SK-N-SH (cell line): ENCODE measurements at regions not wholly inside any gene's neighbourhood (a gene's known extent, or its start where the extent isn't known, plus 50 kb on each side); places are given as distances from the start of the nearest gene placed in this dataset.

Experiments
- CTCF ChIP-seq: fragments of 200-600 bp; sonication (generic); IDR thresholded peaks from 2 replicates; pipeline ENCODE4 v1.6.1; 2017; ENCODE audit warnings: antibody characterized with exemption, mild to moderate bottlenecking, moderate library complexity
- EP300 ChIP-seq, 2 experiments: IDR thresholded peaks; 2 replicates each; pipeline versions ENCODE4 v1.4.0 to v1.6.1; 2012; ENCODE audit warnings: borderline replicate concordance in 1 of 2, low read depth in 1 of 2, low read length in 1 of 2
- GATA2 ChIP-seq: sonication (generic); formaldehyde crosslinking; IDR thresholded peaks from 2 replicates; pipeline ENCODE4 v1.5.0; 2020; ENCODE audit warnings: mild to moderate bottlenecking, missing genetic modification reagents
- JUND ChIP-seq: IDR thresholded peaks from 2 replicates; pipeline ENCODE4 v1.4.0; 2012
- NFIC ChIP-seq: IDR thresholded peaks from 2 replicates; pipeline ENCODE4 v1.4.0; 2012; ENCODE audit warnings: borderline replicate concordance
- POLR2AphosphoS5 ChIP-seq: IDR thresholded peaks from 2 replicates; pipeline ENCODE4 v1.6.1; 2012; ENCODE audit warnings: low read depth, low read length
- RAD21 ChIP-seq: IDR thresholded peaks from 2 replicates; pipeline ENCODE4 v1.6.1; 2012; ENCODE audit warnings: mild to moderate bottlenecking, low read length
- SMC3 ChIP-seq: IDR thresholded peaks from 2 replicates; pipeline ENCODE4 v1.6.1; 2012; ENCODE audit warnings: low read depth, low read length, improper control_type of control experiment
- TAF1 ChIP-seq: IDR thresholded peaks from 2 replicates; pipeline ENCODE4 v1.6.1; 2012; ENCODE audit warnings: low read depth, mild to moderate bottlenecking, low read length, moderate library complexity, borderline replicate concordance
- TCF12 ChIP-seq: IDR thresholded peaks from 2 replicates; pipeline ENCODE4 v1.4.0; 2012
- YY1 ChIP-seq: IDR thresholded peaks from 2 replicates; pipeline ENCODE4 v1.4.0; 2012; ENCODE audit warnings: low read depth, mild to moderate bottlenecking
- TF ChIP-seq, protein P1 (sequence below): IDR thresholded peaks from 2 replicates; pipeline ENCODE4 v1.4.0; 2012; ENCODE audit warnings: low read depth
- TF ChIP-seq, protein P2 (sequence below): IDR thresholded peaks from 2 replicates; pipeline ENCODE4; 2012

- TF ChIP-seq EP300 (IDR thresholded peaks at IDR 0.05; ENCODE audit: borderline replicate concordance in 1 of 2, low read depth in 1 of 2, low read length in 1 of 2) (no peak), GATA2 (CRISPR knock-in tag) (no peak), CTCF (no peak), POLR2AphosphoS5 (no peak), TAF1 (no peak), TCF12 (no peak), RAD21 (no peak), YY1 (no peak), SMC3 (no peak), JUND (no peak), NFIC (no peak)
- TF ChIP-seq, protein P1, sequence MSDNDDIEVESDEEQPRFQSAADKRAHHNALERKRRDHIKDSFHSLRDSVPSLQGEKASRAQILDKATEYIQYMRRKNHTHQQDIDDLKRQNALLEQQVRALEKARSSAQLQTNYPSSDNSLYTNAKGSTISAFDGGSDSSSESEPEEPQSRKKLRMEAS: no peak
- TF ChIP-seq, protein P2, sequence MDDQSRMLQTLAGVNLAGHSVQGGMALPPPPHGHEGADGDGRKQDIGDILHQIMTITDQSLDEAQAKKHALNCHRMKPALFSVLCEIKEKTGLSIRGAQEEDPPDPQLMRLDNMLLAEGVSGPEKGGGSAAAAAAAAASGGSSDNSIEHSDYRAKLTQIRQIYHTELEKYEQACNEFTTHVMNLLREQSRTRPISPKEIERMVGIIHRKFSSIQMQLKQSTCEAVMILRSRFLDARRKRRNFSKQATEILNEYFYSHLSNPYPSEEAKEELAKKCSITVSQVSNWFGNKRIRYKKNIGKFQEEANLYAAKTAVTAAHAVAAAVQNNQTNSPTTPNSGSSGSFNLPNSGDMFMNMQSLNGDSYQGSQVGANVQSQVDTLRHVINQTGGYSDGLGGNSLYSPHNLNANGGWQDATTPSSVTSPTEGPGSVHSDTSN: no peak
Observed at GRCh38 chr7:52648872-52649271, 386.6 kb upstream of the POM121L12 start.
